GM23338 (cell line): ENCODE measurements at regions not wholly inside any gene's neighbourhood (a gene's known extent, or its start where the extent isn't known, plus 50 kb on each side); places are given as distances from the start of the nearest gene placed in this dataset.

Source experiments
- ATAC-seq: fragments of 200-7000 bp; cut with Tn5 transposase; 3 replicates; pipeline ENCODE4 v1.9.1; 2020
- DNase-seq: peaks from one replicate; pipeline ENCODE4 v3.0.0-alpha.2; 2015; ENCODE audit warnings: low spot score
- H2AFZ ChIP-seq: fragments of 200-600 bp; sonication (generic); 2 replicates; pipeline ENCODE4 v1.8.0; 2016; ENCODE audit warnings: antibody characterized with exemption, mild to moderate bottlenecking, moderate library complexity
- H3F3A ChIP-seq: fragments of 200-600 bp; sonication (generic); replicated peaks from 2 replicates; pipeline ENCODE4 v1.8.0; 2017; ENCODE audit warnings: antibody characterized with exemption, mixed run types, low read depth
- H3K27ac ChIP-seq: fragments of 200-600 bp; sonication (generic); 2 replicates; pipeline ENCODE4 v1.6.1; 2016; ENCODE audit warnings: low read depth
- H3K27me3 ChIP-seq: fragments of 200-600 bp; sonication (generic); 2 replicates; pipeline ENCODE4 v1.8.0; 2016; ENCODE audit warnings: mild to moderate bottlenecking, mixed run types, moderate library complexity; ENCODE audit not compliant: insufficient read depth
- H3K36me3 ChIP-seq: fragments of 200-600 bp; sonication (generic); 2 replicates; pipeline ENCODE4 v1.8.0; 2016; ENCODE audit warnings: mild to moderate bottlenecking; ENCODE audit not compliant: insufficient read depth
- H3K4me1 ChIP-seq: fragments of 200-600 bp; sonication (generic); 2 replicates; pipeline ENCODE4 v1.8.0; 2016; ENCODE audit warnings: mild to moderate bottlenecking, moderate library complexity; ENCODE audit not compliant: insufficient read depth
- H3K4me2 ChIP-seq: fragments of 200-600 bp; sonication (generic); 2 replicates; pipeline ENCODE4 v1.7.1; 2017; ENCODE audit warnings: mixed run types
- H3K4me3 ChIP-seq: fragments of 200-600 bp; sonication (generic); 2 replicates; pipeline ENCODE4 v1.6.1; 2016; ENCODE audit warnings: mixed run types
- H3K79me2 ChIP-seq: fragments of 200-600 bp; sonication (generic); replicated peaks from 2 replicates; pipeline ENCODE4 v1.8.0; 2017; ENCODE audit warnings: mild to moderate bottlenecking; ENCODE audit not compliant: insufficient read depth
- H3K9me2 ChIP-seq: fragments of 200-600 bp; sonication (generic); 2 replicates; pipeline ENCODE4 v1.8.0; 2017; ENCODE audit not compliant: insufficient read depth
- H4K20me1 ChIP-seq: fragments of 200-600 bp; sonication (generic); replicated peaks from 2 replicates; pipeline ENCODE4 v1.8.0; 2017; ENCODE audit warnings: mild to moderate bottlenecking; ENCODE audit not compliant: insufficient read depth
- H3K27ac Mint-ChIP-seq: 2 replicates; pipeline ENCODE4 v1.8.0; 2020; ENCODE audit warnings: inconsistent platforms, mild to moderate bottlenecking, moderate library complexity, mixed read lengths
- H3K27me3 Mint-ChIP-seq: 3 replicates; pipeline ENCODE4 v1.8.0; 2022; ENCODE audit warnings: low read depth, mild to moderate bottlenecking, moderate library complexity, mixed read lengths, inconsistent platforms; ENCODE audit not compliant: insufficient read depth, poor library complexity
- H3K36me3 Mint-ChIP-seq: 3 replicates; pipeline ENCODE4 v1.8.0; 2021; ENCODE audit warnings: low read depth, mild to moderate bottlenecking, inconsistent platforms, moderate library complexity, mixed read lengths
- H3K4me1 Mint-ChIP-seq: 3 replicates; pipeline ENCODE4 v1.8.0; 2020; ENCODE audit warnings: mild to moderate bottlenecking, inconsistent platforms, mixed read lengths
- H3K4me3 Mint-ChIP-seq: 3 replicates; pipeline ENCODE4 v1.8.0; 2021; ENCODE audit warnings: moderate library complexity, mild to moderate bottlenecking, inconsistent platforms, mixed read lengths
- H3K9me3 Mint-ChIP-seq: 3 replicates; pipeline ENCODE4 v1.8.0; 2020; ENCODE audit warnings: moderate library complexity, mild to moderate bottlenecking, inconsistent platforms, mixed read lengths
- CREB1 ChIP-seq: fragments of 250-450 bp; sonication (Bioruptor Pico); IDR thresholded peaks from 2 replicates; pipeline ENCODE4 v1.5.0; 2020; ENCODE audit warnings: low read depth, mild to moderate bottlenecking, moderate library complexity
- EZH2 ChIP-seq: fragments of 200-600 bp; sonication (generic); IDR thresholded peaks from one replicate; pipeline ENCODE4 v1.8.0; 2017; ENCODE audit warnings: antibody characterized with exemption, mild to moderate bottlenecking, low read depth; ENCODE audit not compliant: unreplicated experiment
- EZH2phosphoT487 ChIP-seq: fragments of 200-600 bp; sonication (generic); IDR thresholded peaks from one replicate; pipeline ENCODE4 v1.8.1; 2018; ENCODE audit warnings: antibody characterized with exemption; ENCODE audit not compliant: unreplicated experiment
- JUNB ChIP-seq: IDR thresholded peaks from one replicate; pipeline ENCODE4 v1.6.1; 2016; ENCODE audit warnings: antibody characterized with exemption; ENCODE audit not compliant: unreplicated experiment
- NANOG ChIP-seq: IDR thresholded peaks from 2 replicates; pipeline ENCODE4 v1.6.1; 2016; ENCODE audit warnings: antibody characterized with exemption, borderline replicate concordance
- POLR2AphosphoS5 ChIP-seq: IDR thresholded peaks from 2 replicates; pipeline ENCODE4 v1.6.1; 2016; ENCODE audit warnings: antibody characterized with exemption, low read depth
- STAT1 ChIP-seq: IDR thresholded peaks from one replicate; pipeline ENCODE4 v1.6.1; 2016; ENCODE audit warnings: antibody characterized with exemption; ENCODE audit not compliant: unreplicated experiment
- ZNF114 ChIP-seq: fragments of 250-450 bp; sonication (Bioruptor Pico); IDR thresholded peaks from 2 replicates; pipeline ENCODE4 v1.5.0; 2020; ENCODE audit warnings: mild to moderate bottlenecking, moderate library complexity
- ZNF331 ChIP-seq: fragments of 250-450 bp; sonication (Bioruptor Pico); IDR thresholded peaks from 2 replicates; pipeline ENCODE4 v1.5.0; 2020; ENCODE audit warnings: low read depth, mild to moderate bottlenecking, moderate library complexity
- TF ChIP-seq, protein P1 (sequence below): IDR thresholded peaks from 2 replicates; pipeline ENCODE4 v1.6.1; 2016; ENCODE audit warnings: antibody characterized with exemption
- TF ChIP-seq, protein P2 (sequence below): IDR thresholded peaks from one replicate; pipeline ENCODE4 v1.6.1; 2018; ENCODE audit warnings: antibody characterized with exemption; ENCODE audit not compliant: unreplicated experiment
- TF ChIP-seq, protein P3 (sequence below): fragments of 250-450 bp; sonication (Bioruptor Pico); IDR thresholded peaks from 2 replicates; pipeline ENCODE4 v1.5.0; 2020; ENCODE audit warnings: mild to moderate bottlenecking, moderate library complexity

DNA sequence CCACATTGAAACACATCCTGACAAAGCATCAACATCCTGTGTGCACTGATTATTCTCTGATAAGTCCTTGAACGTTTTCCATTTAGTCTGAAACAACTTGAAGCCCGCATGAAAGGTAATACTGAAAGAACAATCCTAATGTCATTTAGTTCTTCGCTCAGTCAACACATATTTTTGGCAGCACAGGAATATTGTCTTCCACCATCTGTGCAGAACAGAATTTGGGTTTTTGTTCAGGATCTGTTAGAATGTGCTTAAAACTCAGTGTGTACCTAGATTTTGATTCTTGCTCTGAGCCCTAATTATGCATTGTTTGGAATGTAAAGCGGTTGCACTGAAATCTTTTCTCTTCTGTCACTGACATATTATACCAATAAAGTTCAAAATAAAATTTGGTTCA lies 1036.6 kb downstream of the CDH11 start (continued):
- TF ChIP-seq, protein P1, sequence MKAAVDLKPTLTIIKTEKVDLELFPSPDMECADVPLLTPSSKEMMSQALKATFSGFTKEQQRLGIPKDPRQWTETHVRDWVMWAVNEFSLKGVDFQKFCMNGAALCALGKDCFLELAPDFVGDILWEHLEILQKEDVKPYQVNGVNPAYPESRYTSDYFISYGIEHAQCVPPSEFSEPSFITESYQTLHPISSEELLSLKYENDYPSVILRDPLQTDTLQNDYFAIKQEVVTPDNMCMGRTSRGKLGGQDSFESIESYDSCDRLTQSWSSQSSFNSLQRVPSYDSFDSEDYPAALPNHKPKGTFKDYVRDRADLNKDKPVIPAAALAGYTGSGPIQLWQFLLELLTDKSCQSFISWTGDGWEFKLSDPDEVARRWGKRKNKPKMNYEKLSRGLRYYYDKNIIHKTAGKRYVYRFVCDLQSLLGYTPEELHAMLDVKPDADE = no peak
- no peak for TF ChIP-seq POLR2AphosphoS5
- no peak for TF ChIP-seq CREB1 (CRISPR knock-in tag)
- TF ChIP-seq ZNF331 (CRISPR knock-in tag) = no peak
- no peak for TF ChIP-seq ZNF114 (CRISPR knock-in tag)
- TF ChIP-seq EZH2phosphoT487 = no peak

DNA sequence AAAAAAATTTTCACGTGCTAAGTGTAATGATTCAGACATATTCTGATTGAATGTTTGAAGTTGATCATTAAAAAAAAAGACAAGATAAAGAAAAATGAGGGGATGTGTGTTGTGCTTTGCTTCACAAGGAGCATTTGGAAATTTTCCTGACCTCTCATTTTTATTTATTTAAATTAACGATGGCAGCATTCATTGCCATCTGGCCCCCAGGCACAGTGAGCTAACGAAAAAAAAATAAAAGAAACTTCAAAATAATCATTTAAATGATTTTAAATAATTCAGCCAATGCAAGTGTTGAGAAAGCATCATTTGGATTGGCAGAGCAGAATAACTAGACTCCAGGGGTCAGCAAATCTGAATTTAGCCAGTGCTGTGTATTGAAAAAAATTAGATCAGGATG lies 1037.2 kb downstream of the CDH11 start:
- Histone ChIP-seq H3K4me1 (no peaks in the 10 kb centered on the region), H3K27ac (no peak overlapping the region), H4K20me1 (no peaks in the 10 kb centered on the region), H3F3A (no peaks in the 10 kb centered on the region), H2AFZ (no peak overlapping the region), H3K79me2 (no peaks in the 10 kb centered on the region), H3K4me3 (no peak overlapping the region), H3K27me3 (no peaks in the 10 kb centered on the region), H3K36me3 (no peaks in the 10 kb centered on the region), H3K4me2 (no peak overlapping the region), H3K9me2 (no peaks in the 10 kb centered on the region)
- no peak overlapping the region for H3K4me3 Mint-ChIP-seq
- ATAC-seq (no peak), DNase-seq (no peak)
- no peaks in the 10 kb centered on the region for H3K27me3 Mint-ChIP-seq
- H3K9me3 Mint-ChIP-seq = no peaks in the 10 kb centered on the region
- no peak overlapping the region for H3K27ac Mint-ChIP-seq
- no peaks in the 10 kb centered on the region for H3K4me1 Mint-ChIP-seq
- no peaks in the 10 kb centered on the region for H3K36me3 Mint-ChIP-seq
- no peak for TF ChIP-seq ZNF114 (CRISPR knock-in tag)
- TF ChIP-seq, protein P2, sequence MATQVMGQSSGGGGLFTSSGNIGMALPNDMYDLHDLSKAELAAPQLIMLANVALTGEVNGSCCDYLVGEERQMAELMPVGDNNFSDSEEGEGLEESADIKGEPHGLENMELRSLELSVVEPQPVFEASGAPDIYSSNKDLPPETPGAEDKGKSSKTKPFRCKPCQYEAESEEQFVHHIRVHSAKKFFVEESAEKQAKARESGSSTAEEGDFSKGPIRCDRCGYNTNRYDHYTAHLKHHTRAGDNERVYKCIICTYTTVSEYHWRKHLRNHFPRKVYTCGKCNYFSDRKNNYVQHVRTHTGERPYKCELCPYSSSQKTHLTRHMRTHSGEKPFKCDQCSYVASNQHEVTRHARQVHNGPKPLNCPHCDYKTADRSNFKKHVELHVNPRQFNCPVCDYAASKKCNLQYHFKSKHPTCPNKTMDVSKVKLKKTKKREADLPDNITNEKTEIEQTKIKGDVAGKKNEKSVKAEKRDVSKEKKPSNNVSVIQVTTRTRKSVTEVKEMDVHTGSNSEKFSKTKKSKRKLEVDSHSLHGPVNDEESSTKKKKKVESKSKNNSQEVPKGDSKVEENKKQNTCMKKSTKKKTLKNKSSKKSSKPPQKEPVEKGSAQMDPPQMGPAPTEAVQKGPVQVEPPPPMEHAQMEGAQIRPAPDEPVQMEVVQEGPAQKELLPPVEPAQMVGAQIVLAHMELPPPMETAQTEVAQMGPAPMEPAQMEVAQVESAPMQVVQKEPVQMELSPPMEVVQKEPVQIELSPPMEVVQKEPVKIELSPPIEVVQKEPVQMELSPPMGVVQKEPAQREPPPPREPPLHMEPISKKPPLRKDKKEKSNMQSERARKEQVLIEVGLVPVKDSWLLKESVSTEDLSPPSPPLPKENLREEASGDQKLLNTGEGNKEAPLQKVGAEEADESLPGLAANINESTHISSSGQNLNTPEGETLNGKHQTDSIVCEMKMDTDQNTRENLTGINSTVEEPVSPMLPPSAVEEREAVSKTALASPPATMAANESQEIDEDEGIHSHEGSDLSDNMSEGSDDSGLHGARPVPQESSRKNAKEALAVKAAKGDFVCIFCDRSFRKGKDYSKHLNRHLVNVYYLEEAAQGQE = no peak
- TF ChIP-seq, protein P1 = no peak
- TF ChIP-seq NANOG = no peak
- no peak for TF ChIP-seq EZH2phosphoT487
- TF ChIP-seq CREB1 (CRISPR knock-in tag) = no peak
- TF ChIP-seq JUNB = no peak
- TF ChIP-seq EZH2 = no peak
- TF ChIP-seq STAT1 = no peak
- TF ChIP-seq, protein P3, sequence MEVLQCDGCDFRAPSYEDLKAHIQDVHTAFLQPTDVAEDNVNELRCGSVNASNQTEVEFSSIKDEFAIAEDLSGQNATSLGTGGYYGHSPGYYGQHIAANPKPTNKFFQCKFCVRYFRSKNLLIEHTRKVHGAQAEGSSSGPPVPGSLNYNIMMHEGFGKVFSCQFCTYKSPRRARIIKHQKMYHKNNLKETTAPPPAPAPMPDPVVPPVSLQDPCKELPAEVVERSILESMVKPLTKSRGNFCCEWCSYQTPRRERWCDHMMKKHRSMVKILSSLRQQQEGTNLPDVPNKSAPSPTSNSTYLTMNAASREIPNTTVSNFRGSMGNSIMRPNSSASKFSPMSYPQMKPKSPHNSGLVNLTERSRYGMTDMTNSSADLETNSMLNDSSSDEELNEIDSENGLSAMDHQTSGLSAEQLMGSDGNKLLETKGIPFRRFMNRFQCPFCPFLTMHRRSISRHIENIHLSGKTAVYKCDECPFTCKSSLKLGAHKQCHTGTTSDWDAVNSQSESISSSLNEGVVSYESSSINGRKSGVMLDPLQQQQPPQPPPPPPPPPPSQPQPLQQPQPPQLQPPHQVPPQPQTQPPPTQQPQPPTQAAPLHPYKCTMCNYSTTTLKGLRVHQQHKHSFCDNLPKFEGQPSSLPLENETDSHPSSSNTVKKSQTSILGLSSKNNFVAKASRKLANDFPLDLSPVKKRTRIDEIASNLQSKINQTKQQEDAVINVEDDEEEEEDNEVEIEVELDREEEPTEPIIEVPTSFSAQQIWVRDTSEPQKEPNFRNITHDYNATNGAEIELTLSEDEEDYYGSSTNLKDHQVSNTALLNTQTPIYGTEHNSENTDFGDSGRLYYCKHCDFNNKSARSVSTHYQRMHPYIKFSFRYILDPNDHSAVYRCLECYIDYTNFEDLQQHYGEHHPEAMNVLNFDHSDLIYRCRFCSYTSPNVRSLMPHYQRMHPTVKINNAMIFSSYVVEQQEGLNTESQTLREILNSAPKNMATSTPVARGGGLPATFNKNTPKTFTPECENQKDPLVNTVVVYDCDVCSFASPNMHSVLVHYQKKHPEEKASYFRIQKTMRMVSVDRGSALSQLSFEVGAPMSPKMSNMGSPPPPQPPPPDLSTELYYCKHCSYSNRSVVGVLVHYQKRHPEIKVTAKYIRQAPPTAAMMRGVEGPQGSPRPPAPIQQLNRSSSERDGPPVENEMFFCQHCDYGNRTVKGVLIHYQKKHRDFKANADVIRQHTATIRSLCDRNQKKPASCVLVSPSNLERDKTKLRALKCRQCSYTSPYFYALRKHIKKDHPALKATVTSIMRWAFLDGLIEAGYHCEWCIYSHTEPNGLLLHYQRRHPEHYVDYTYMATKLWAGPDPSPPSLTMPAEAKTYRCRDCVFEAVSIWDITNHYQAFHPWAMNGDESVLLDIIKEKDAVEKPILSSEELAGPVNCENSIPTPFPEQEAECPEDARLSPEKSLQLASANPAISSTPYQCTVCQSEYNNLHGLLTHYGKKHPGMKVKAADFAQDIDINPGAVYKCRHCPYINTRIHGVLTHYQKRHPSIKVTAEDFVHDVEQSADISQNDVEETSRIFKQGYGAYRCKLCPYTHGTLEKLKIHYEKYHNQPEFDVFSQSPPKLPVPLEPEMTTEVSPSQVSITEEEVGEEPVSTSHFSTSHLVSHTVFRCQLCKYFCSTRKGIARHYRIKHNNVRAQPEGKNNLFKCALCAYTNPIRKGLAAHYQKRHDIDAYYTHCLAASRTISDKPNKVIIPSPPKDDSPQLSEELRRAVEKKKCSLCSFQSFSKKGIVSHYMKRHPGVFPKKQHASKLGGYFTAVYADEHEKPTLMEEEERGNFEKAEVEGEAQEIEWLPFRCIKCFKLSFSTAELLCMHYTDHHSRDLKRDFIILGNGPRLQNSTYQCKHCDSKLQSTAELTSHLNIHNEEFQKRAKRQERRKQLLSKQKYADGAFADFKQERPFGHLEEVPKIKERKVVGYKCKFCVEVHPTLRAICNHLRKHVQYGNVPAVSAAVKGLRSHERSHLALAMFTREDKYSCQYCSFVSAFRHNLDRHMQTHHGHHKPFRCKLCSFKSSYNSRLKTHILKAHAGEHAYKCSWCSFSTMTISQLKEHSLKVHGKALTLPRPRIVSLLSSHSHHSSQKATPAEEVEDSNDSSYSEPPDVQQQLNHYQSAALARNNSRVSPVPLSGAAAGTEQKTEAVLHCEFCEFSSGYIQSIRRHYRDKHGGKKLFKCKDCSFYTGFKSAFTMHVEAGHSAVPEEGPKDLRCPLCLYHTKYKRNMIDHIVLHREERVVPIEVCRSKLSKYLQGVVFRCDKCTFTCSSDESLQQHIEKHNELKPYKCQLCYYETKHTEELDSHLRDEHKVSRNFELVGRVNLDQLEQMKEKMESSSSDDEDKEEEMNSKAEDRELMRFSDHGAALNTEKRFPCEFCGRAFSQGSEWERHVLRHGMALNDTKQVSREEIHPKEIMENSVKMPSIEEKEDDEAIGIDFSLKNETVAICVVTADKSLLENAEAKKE (CRISPR knock-in tag) = no peak
- TF ChIP-seq POLR2AphosphoS5 = no peak
- TF ChIP-seq ZNF331 (CRISPR knock-in tag) = no peak
